ENCODE measurements at regions not wholly inside any gene's neighbourhood (a gene's known extent, or its start where the extent isn't known, plus 50 kb on each side); places are given as distances from the start of the nearest gene placed in this dataset.
A peak's percentile ranks its signal among the peaks of the same experiment; 100 is the strongest.

DNA sequence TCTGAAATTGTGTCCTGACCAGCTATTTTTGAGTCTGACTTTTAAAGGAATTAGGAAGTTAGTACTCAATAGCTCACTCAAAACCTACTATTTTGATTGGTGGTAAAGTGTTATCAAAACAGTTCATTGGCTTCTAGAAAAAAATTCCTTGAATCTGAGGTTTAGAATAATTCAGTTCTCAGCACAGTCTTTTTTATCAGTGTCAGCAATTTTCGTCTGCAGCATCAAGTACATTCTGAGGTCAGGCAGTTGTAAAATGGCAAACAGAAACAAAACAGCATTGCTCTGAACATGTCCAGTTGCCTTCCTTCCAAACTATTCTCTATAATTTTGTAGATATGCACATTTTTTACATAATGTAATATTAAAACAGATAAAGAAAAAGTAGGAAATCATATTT lies 1644.1 kb downstream of the SLITRK5 start:
- Histone ChIP-seq H3K56ac (ENCODE audit: extremely low read depth, insufficient read depth, low read length) (no peak overlapping the region), H3K36me3 (ENCODE audit: control insufficient read depth, insufficient read depth, low read length) (no peaks in the 10 kb centered on the region), H2BK15ac (ENCODE audit: low read depth, low read length) (no peak overlapping the region), H3K18ac (ENCODE audit: low read depth, low read length) (no peak overlapping the region), H3K9ac (ENCODE audit: low read depth, low read length) (no peak overlapping the region), H2BK20ac (ENCODE audit: low read depth, low read length) (no peak overlapping the region), H3K4me2 (ENCODE audit: low read depth, low read length) (no peak overlapping the region), H2AK9ac (replicated peaks; ENCODE audit: low read depth, low read length, poor library complexity) (no peak overlapping the region), H2BK120ac (ENCODE audit: low read depth, low read length) (no peak overlapping the region), H3K27me3 (ENCODE audit: control insufficient read depth, insufficient read depth, low read length) (no peaks in the 10 kb centered on the region), H4K20me1 (ENCODE audit: insufficient read depth, low read length) (no peaks in the 10 kb centered on the region), H2AFZ (replicated peaks; ENCODE audit: low read length, poor library complexity) (no peak overlapping the region), H3K9me3 (ENCODE audit: control insufficient read depth, insufficient read depth, low read length) (no peaks in the 10 kb centered on the region), H3K23ac (ENCODE audit: low read depth, low read length) (no peak overlapping the region), H3K9me1 (ENCODE audit: insufficient read depth, low read length) (no peaks in the 10 kb centered on the region), H3K27ac (ENCODE audit: insufficient read depth, low read length) (no peak overlapping the region), H4K8ac (ENCODE audit: low read depth in 2 of 2, low read length in 2 of 2) (no peak overlapping the region), H3K4me1 (ENCODE audit: control insufficient read depth, insufficient read depth, low read length) (no peaks in the 10 kb centered on the region), H2BK5ac (ENCODE audit: low read depth, low read length, poor library complexity, severe bottlenecking) (no peak overlapping the region), H4K91ac (ENCODE audit: insufficient read depth, low read depth, low read length) (no peak overlapping the region), H3K4me3 (ENCODE audit: insufficient read depth, low read depth, low read length) (no peak overlapping the region), H3K14ac (replicated peaks; ENCODE audit: low read depth, low read length) (no peak overlapping the region), H2AK5ac (ENCODE audit: low read depth, low read length) (no peak overlapping the region), H4K5ac (ENCODE audit: low read depth, low read length) (no peak overlapping the region), H3K4ac (ENCODE audit: low read depth, low read length) (no peak overlapping the region), H3K79me1 (ENCODE audit: low read depth in 1 of 2, low read length in 2 of 2) (no peaks in the 10 kb centered on the region)
- ChIA-PET POLR2A (ENCODE audit: unreplicated experiment) (no interaction called here), CTCF (no interaction called here)
- BruUV-seq (replicated peaks) = no TSS peak
- ATAC-seq (ENCODE audit: low read depth) (no peak), DNase-seq (no peak)
- TF ChIP-seq MXI1 (IDR thresholded peaks at IDR 0.05; ENCODE audit: borderline replicate concordance, low read depth, low read length) (no peak), BHLHE40 (IDR thresholded peaks at IDR 0.05; ENCODE audit: low read depth, low read length) (no peak), POLR2A (IDR thresholded peaks at IDR 0.05; ENCODE audit: low read depth, low read length) (no peak), RAD21 (IDR thresholded peaks at IDR 0.05; ENCODE audit: low read length) (no peak), RCOR1 (IDR thresholded peaks at IDR 0.05; ENCODE audit: insufficient replicate concordance, low read length) (no peak), CEBPB (IDR thresholded peaks at IDR 0.05; ENCODE audit: low read depth, low read length) (no peak), RFX5 (IDR thresholded peaks at IDR 0.05; ENCODE audit: low read depth, low read length) (no peak), MAFK (IDR thresholded peaks at IDR 0.05; ENCODE audit: low read depth, low read length) (peak; percentile 91)
- dilution Hi-C loops (cut with HindIII; ENCODE audit: low sequenced_read_pairs, unreplicated experiment) = no loop called here
- in situ Hi-C loops (cut with MboI; ENCODE audit: low sequenced_read_pairs) = no loop called here
- intact Hi-C loops (cut with micrococcal nuclease) = no loop called here
- no CpG with 5 or more reads among the region's 1 CpG for WGBS, 2 experiments (ENCODE audit: extremely low coverage in 2 of 2, insufficient read length in 1 of 2)

All from IMR-90 (cell line).